ENCODE measurements at regions not wholly inside any gene's neighbourhood (a gene's known extent, or its start where the extent isn't known, plus 50 kb on each side); places are given as distances from the start of the nearest gene placed in this dataset.
"Not testable (repeated sequence)": the region's sequence is repeated elsewhere in the genome, so short reads cannot be mapped to it uniquely, and the experiment has no call there.

DNA sequence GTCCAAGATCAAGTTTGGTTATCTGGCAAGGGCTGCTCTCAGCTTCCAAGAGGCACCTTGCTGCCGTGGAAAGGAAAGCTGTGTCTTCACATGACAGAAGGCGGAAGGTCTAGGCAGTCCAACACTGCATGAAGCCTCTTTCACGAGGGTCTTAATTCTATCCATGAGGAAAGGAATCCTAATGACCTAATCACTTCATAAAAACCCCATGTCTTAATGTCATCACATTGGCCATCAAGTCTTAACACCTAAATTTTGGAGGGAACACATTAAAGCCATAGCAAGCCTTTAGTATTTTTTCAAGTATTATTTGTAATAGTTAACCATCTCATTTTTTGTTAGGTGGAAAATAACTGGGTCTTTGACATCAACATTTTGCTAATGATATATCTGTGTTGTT is 858.3 kb downstream of the FLRT2 start:
- no peak for DNase-seq (ENCODE audit: low spot score)

DNA sequence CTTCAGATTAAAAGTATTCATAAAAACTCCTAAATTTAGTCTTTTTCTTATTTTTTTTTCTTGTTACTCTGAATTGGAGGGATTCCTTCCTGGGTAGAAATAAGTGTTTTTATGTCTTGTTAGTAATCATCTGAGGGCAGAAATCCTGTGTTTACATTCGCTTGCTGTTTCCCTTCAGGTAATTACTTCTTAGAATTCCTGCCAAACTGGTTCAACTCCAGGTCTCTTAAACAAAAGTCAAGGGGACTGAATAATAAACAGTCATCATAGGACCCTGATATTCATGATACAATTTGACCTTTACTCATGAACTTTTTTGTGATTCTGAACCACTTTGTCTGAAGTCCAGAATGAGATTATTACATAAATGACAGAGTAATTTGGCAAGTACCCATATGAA is 843.9 kb downstream of the FLRT2 start:
- DNase-seq (ENCODE audit: low spot score): no peak

DNA sequence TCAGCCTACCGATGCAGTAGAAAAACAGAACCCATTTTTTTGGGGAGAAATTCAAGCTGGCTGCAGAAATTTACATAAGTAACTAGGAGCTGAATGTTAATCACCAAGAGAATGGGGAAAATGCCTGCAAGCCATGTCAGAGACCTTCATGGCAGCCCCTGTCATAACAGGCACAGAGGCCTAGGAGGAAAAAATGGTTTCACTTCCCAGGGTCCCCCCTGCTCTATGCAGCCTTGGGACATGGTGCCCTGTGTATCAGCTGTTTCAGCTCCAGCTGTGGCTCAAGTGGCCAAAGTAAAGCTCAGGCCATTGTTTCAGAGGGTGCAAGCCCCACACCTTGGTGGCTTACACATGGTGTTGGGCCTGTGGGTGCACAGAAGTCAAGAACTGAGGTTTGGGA is 842.5 kb downstream of the FLRT2 start:
- no peak for DNase-seq (ENCODE audit: low spot score)

DNA sequence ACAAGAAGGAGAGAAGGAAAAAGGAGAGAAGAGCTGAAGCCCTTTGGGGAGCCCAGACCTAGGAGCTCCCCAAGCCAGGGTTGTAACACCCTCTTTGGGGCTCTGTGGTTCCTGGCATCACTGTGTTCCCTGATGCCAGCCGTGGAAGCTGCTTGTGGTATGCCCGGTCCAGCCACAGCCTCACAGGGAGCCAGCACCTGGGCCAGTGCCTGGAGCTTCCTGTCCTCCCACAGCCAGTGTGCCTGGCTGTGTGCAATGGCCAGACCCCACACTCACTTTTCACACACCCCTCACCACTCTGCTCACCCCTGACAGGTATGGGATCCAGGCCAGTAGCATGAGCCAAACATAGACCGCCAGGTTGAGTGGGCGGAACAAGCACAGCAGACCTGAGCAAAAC is 834.7 kb downstream of the FLRT2 start:
- no peak for DNase-seq (ENCODE audit: low spot score)

DNA sequence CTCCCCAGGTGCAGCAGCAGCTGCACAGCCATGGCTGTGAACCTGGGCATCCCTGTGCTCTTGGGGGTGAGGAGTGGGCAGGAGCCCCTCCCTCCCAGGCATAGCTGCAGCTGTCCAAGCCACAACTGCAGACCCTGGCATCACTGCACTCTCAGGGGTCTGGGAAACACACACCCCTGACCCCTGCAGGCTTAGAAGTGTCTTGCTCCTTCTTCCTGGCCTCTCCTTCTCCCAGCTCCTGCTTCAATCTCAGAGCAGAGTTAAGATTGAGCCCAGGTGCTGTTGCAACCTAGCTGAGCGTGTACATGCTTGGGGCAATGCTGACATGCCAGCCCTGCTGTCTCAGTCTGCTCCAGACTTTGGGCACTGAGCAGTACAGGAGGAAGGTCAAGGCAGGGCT is 833.6 kb downstream of the FLRT2 start:
- no peak for DNase-seq (ENCODE audit: low spot score)

DNA sequence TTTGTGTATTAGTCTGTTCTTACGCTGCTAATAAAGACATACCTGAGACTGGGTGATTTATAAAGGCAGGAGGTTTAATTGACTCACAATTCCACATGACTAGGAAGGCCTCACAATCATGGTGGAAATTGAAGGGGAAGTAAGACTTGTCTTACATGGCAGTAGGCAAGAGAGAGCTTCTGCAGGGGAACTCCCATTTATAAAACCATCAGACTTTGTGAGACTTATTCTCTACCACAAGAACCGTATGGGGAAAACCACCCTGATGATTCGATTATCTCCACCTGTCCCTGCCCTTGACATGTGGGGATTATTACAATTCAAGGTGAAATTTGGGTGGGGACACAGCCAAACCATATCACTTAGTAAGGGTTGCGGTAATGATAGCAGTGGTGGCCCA is 833.1 kb downstream of the FLRT2 start:
- DNase-seq (ENCODE audit: low spot score): no peak

DNA sequence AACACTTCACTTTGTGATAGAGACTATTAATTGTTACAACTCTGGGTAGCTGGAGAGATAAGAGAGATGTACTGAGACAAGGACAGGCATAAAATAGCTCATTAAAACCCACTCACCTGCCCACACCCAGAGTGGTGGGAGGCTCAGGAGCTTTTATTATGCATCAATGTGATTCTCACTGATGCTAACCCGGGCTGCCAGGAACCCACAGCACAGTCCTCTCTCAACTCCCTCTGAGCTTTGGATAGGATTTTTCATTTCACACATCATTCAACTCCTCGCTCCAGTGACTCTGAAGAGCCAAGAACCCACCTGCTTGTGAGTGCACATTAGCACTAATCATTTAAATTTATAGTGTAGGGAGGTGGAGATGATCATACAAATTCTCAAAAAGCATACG is 827.9 kb downstream of the FLRT2 start:
- no peak for DNase-seq (ENCODE audit: low spot score)

DNA sequence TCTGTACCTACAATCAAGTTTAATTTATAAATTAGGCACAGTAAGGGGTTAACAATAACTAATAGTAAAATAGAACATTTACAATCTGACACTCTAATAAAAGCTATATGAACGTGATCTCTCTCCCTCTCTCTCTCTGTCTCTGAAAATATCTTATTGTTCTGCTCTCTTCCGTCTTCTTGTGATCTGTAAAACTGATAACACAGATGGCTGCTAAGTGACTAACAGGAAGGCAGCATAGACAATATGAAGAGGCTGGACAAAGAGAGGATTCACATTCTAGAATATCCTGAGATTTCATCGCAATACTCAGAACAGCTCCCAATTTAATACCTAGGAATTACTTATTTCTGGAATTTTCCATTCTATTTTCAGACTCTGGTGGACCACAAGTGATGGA is 827.2 kb downstream of the FLRT2 start:
- no peak for DNase-seq (ENCODE audit: low spot score)

DNA sequence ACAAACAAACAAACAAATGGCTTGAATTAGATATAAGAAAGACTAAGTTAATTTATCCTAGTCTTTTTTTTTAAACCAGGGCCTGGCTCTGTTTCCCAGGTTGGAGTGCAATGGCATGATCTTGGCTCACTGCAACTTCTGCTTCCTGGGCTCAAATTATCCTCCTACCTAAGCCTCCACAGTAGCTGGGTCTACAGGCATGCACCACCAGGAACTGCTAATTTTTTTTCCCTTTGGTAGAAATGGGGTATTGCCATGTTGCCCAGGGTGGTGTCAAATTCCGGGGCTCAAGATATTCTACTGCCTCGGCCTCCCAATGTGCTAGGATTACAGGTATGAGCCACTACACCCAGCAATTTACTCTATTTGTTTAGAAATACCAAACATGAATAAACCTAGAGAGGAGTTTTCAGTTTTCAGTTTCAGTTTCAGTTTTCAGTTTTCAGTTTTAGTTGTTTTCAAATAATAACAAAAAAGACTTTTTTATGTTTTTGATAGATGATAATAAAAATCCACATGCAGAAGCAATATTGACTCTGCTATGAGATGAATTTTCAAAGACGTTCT is 817.0 kb downstream of the FLRT2 start:
- no peak for DNase-seq (ENCODE audit: low spot score)

DNA sequence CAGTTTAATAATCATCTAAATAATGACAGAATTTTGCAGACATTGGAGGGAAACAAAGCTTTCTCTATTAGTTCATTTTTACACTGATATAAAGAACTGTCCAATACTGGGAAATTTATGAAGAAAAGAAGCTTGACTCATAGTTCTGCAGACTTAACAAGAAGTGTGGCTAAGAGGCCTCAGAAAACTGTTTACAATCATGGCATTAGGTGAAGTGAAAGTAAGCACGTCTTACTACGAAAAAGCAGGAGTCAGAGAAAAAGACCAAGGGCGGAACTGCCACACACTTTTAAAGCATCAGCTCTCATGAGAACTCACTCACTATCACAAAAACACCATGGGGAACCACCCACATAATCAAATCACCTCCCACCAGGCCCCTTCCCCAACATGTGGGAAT is 804.4 kb downstream of the FLRT2 start:
- DNase-seq (ENCODE audit: low spot score): no peak

DNA sequence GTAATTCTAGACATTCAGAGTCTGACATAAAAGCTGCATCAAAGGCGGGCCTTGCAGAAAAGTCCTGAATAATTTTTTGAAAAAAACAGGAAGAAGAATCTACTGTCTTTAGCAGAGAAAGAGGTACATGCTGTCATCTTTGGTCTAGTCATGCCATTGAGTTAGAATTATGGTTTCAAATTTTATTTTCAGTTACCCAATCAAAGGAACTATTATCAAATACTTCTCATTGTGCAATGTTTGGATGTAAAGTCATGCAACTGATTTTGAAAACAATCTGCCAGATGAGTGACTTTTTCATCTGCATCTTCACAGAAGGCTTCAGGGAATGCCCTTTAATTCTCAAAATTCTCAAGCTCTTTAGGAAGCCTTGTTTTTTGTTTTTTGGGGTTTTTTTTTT is 803.5 kb downstream of the FLRT2 start:
- no peak for DNase-seq (ENCODE audit: low spot score)

DNA sequence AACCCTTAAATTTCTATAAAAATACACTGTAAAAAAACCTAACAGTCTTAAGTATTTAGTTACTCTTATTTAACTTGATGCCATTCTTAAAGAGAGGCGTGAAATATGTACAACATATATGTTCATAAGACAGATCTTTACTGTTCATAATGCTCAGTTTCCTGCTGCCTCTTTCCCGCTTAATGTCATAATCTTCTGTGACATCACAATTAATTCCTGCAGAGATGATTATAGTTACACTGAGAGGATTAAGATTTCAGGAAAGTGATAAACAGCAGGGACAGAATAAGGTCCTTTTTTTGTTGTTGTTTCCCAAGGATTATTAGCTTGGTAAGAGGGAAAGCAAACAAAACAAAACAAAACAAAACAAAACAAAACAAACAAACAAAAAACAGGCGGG is 801.4 kb downstream of the FLRT2 start:
- no peak for DNase-seq (ENCODE audit: low spot score)

DNA sequence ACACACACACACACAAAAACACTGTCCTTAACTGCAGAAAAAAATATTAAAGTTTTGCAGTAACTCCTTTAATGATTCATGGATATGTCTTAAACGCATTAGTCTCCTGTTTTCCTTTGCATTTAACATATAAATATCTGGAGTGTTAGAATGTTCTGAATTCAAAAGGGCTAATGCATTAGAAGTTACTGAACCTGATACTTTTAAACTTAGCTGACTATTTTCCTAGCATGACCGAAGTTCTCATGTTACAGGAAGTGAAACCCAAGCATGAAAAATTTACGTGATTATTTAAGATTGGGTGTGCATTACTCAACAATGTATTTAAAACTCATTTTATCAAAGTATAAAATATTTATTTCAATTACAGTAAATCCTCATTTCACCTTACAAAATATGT is 791.2 kb downstream of the FLRT2 start:
- DNase-seq (ENCODE audit: low spot score): no peak

DNA sequence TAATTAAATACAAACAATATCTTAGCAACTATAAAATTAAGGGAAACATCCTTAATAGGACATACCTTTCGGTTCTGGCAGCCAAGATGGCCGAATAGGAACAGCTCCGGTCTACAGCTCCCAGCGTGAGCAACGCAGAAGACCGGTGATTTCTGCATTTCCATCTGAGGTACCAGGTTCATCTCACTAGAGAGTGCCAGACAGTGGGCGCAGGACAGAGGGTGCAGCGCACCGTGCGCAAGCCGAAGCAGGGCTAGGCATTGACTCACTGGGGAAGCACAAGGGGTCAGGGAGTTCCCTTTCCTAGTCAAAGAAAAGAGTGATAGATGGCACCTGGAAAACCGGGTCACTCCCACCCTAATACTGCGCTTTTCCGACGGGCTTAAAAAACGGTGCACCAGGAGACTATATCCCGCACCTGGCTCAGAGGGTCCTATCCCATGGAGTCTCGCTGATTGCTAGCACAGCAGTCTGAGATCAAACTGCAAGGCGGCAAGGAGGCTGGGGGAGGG is 782.3 kb downstream of the FLRT2 start:
- DNase-seq (ENCODE audit: low spot score): not testable (repeated sequence)

DNA sequence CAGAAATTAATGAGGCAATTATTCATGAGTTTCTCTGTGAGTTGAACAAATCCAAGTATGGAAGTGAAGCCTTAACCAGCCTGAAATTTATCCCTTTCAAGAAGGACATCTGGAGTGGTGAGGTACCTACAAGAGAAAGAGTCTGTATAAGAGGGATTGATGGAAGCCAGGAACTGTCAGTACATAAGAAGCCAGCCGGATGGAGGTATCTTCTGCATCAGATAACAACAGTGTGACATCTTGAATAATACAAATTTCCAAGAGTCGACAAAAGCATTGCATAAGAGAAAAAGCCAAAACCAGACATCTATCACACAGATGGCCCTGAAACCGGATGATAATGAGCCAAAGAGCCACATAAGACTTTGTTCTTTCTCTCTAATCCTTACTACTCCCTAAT is 781.2 kb downstream of the FLRT2 start:
- DNase-seq (ENCODE audit: low spot score): no peak

DNA sequence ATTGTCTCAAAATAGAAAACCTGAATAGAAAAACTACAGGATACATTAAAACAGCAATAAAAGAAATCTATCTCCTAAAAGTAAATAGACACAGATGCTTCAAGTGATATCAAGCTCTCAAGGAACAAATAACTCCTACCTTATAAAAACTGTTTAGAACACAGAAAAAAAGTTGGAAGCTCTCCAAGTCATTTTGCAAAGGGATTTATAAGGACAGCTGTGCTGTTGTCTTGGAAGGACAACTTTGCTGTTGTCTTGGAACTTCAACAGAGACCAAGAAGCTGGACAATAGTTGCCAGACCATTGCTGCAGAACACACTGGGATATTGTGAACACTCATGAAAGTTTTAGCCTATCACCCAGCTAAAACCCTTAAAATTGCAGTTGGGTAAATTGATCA is 780.7 kb downstream of the FLRT2 start:
- DNase-seq (ENCODE audit: low spot score): no peak

DNA sequence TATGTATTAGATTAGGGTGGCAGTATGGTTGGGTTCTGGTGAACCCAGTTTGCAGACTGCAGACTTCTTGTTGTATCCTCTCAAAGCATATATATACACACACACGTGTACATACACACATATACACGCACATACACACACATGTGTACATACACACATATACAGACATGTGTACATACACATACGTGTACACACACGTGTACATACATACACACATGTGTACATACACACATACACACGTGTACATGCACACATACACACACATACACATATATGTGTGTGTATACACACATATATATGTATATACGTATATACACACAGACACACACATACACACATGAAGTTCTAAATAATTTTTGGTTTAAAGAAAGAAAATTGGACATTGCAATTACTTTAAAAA is 780.2 kb downstream of the FLRT2 start:
- DNase-seq (ENCODE audit: low spot score): no peak

DNA sequence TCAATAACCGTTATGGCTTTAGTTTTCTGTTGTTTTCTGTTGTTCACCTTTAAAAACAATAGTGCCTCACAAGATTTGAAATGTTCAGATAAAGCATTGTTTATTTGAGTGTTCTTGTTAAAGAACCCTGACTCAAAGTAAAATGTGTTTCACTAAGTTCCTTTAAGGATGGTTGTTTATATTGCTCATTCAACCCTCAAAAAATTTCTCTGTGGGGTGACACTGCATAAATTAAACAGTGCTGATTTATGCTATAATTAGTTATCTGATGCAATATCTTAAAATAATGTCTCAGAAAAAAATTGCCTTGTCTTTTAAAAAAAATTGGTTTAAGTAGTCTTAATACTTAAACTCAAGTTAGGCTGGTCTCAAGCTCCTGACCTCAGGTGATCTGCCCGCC is 775.1 kb downstream of the FLRT2 start:
- DNase-seq (ENCODE audit: low spot score): no peak

DNA sequence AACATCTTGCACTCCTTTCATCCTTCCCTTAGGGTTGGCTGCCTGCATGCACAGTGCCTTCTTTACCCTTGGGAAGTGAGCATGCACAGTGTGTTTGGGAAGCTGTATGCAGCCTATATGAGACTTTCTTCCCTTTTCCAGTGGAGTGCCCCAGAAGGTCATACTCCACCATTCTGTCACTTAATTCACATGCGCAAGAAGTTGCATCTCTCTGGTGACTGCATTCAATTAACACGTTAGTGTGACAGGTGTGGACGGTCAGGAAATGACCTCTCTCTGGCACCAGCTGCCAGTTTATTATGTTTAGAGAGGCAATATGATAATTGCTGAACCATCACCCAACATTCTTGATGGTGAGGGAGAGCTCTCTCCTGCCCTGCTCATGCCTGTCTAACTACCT is 770.0 kb downstream of the FLRT2 start:
- DNase-seq (ENCODE audit: low spot score): no peak

DNA sequence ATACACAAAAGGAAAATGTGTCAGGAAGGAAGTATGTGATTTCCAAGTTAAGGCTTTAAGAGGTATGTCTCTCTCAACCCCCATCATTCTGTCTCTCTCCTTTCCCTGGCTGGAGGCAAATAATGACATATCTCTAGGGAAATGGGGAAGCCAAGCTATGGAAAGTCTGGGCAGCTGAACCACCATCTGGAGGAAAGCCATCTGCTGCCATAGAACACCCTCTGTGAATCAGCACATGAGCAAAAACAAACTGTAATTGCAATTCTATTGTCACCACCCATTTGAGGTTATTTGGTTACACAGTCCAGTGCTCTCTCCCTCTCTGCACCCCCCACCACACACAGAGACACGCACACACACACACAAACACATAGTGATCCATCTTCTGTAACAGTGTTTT is 766.2 kb downstream of the FLRT2 start:
- no peak for DNase-seq (ENCODE audit: low spot score)

DNA sequence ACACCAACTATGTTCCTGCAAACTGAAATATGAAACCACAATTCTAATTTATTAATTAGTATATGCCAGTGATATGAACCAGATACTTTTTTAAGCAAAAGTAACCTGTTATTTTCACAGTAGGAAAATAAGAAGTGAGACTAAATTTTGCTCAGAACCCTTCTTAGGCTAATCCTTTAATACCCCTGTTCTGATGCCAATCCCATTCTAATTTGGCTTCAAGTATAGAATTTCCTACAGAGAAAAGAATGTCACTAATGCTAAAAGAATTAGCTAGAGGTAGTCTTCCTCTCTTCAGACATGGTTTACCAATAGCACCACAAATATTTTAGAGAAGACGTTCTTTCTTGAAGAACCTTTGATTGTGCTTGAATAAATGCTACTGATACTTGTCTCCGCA is 758.4 kb downstream of the FLRT2 start:
- DNase-seq (ENCODE audit: low spot score): no peak

DNA sequence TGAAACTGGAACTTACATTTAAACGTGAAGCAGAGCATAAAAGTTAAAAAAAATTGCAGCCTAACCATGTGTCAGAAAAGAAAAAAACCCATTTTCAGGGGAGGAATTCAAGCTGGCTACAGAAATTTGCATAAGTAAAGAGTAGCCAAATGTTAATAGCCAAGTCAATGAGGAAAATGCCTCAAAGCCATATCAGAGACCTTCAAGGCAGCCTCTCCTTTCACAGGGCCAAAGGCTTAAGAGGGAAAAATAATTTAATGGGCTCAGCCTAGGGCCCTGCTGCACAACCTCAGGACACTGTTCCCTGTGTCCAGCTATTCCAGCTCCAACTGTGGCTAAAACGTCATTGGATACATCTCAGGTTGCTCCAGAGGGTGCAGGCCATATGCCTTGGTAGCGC is 749.5 kb downstream of the FLRT2 start:
- DNase-seq (ENCODE audit: low spot score): no peak

DNA sequence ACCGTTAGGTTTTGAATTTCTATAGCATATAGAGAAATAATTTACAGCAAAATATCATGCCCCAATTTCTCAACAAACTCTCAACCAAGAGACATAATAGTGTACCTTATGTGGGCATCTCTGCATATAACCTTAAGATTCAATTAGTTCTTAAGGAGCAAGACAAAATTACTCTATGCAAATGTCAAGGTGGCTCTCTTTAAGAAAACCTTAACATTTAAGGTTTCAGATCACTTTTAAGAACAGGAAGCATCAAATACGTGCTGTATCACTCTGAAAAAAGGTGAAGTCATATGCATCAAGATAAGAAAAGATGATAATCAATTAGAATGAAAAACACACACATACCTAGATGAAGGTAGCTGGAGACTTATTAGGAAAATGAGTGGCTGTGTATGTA is 728.0 kb downstream of the FLRT2 start:
- DNase-seq (ENCODE audit: low spot score): no peak

DNA sequence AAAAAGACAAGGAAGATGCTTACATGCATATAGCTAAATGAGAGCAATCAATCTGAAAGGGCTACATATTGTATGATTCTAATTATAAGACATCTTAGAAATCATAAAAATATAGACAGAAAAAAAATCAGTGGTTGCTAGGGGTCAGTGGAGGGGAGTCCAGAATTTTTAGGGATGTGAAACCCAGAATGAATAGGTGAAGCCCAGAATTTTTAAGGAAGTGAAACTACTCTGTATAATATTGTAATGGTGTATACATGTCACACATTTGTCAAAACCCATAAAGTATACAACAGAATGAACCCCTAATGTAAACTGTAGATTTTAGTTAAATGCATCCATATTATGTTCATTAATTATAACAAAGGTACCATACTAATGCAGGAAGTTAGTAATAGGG is 713.2 kb downstream of the FLRT2 start:
- no peak for DNase-seq (ENCODE audit: low spot score)

DNA sequence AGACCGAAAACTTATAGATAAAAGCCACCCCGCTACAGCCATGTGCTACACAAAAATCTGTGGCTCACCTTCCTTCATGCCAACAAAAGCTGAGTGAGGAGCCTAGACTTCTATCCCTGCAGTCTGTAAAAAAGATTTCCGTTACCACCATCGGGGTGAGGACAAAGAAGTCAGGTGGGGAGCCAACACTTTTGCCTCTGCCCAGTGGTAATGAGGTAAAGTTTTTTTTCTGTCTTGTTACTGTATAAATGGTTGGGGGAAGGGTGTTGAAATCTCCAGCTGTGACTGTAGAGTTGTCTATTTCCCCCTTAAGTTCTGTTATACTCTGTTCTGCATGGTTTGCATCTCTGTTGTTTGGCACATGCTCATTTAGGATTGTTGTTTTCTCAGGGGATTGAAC is 707.8 kb downstream of the FLRT2 start:
- DNase-seq (ENCODE audit: low spot score): no peak
